Testis (tissue), 2 donors: ENCODE measurements at regions not wholly inside any gene's neighbourhood (a gene's known extent, or its start where the extent isn't known, plus 50 kb on each side); places are given as distances from the start of the nearest gene placed in this dataset.

Experiments
- POLR2A ChIP-seq: fragments of 450-650 bp; IDR thresholded peaks from one replicate; pipeline ENCODE4 v1.6.1; 2017; ENCODE audit warnings: antibody characterized with exemption, mild to moderate bottlenecking, moderate library complexity
- TF ChIP-seq, protein P1 (sequence below), 3 experiments: fragments of 450-650 bp in 2 of 3; fragments of 200-600 bp in 1 of 3; sonication (generic) in 1 of 3; IDR thresholded peaks; one replicate each; pipeline ENCODE4 v1.5.1; 2016 to 2019; ENCODE audit warnings: antibody characterized with exemption in 3 of 3, mild to moderate bottlenecking in 2 of 3, moderate library complexity in 1 of 3

DNA sequence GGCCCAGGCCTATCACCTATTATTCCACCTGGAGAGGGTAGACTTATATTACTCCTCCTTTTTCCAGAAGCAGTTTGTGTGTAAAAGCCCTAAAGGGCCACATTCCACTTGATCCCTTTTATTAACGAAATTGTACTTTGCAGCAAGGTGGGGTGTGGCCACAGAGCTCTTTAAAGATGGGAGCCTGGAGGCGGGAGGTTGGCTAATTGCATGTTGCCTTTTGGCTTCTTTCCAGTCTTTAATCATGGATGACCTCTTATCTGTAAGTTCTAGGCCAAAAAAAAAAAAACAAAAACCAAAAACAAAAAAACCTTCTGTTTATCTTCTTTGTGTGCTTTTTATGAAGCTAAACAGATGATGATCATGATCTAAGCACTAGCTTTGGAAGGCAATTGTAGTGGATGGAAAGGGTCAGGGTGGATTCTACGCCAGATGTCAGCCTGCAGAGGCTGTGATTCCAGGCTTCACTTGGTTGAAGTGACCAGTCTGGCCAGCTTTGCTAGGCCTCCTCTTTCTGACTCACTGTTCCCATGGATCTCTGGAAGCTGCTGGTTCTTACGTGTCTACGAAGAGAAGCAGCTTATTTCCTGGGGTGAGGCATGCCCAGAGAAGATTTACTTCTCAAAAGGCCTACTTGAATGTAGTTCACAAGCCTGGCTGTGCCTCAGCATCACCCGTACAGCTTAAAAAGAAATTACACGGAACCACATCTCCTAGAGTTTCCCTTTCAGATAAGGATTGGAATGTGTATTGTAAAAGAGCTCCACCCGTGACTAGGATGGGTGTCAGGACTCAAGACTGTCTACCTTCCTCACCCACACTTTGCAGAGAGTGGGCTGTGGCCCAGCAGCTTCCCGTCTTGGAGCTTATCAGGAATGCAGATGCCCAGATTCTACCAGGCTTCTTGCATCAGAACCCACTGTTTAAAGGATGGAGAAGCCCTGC lies 330.9 kb upstream of the C2CD4B start:
- TF ChIP-seq, protein P1, sequence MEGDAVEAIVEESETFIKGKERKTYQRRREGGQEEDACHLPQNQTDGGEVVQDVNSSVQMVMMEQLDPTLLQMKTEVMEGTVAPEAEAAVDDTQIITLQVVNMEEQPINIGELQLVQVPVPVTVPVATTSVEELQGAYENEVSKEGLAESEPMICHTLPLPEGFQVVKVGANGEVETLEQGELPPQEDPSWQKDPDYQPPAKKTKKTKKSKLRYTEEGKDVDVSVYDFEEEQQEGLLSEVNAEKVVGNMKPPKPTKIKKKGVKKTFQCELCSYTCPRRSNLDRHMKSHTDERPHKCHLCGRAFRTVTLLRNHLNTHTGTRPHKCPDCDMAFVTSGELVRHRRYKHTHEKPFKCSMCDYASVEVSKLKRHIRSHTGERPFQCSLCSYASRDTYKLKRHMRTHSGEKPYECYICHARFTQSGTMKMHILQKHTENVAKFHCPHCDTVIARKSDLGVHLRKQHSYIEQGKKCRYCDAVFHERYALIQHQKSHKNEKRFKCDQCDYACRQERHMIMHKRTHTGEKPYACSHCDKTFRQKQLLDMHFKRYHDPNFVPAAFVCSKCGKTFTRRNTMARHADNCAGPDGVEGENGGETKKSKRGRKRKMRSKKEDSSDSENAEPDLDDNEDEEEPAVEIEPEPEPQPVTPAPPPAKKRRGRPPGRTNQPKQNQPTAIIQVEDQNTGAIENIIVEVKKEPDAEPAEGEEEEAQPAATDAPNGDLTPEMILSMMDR (IDR thresholded peaks at IDR 0.05): no peak
- no peak for TF ChIP-seq POLR2A
